Karpas-422 (cell line): ENCODE measurements at regions not wholly inside any gene's neighbourhood (a gene's known extent, or its start where the extent isn't known, plus 50 kb on each side); places are given as distances from the start of the nearest gene placed in this dataset.
"Not testable (repeated sequence)": the region's sequence is repeated elsewhere in the genome, so short reads cannot be mapped to it uniquely, and the experiment has no call there.

ENCODE experiments used
- DNase-seq: peaks from one replicate; pipeline ENCODE4 v3.0.0-alpha.2; 2015
- H2AFZ ChIP-seq: fragments of 200-600 bp; sonication (generic); 2 replicates; pipeline ENCODE4 v1.6.1; 2014; ENCODE audit warnings: antibody characterized with exemption, low read length, mixed read lengths
- H3K27ac ChIP-seq: fragments of 200-600 bp; sonication (generic); 2 replicates; pipeline ENCODE4 v1.5.1; 2014; ENCODE audit warnings: mild to moderate bottlenecking, low read length, moderate library complexity
- H3K27me3 ChIP-seq: fragments of 200-600 bp; sonication (generic); 2 replicates; pipeline ENCODE4 v1.6.1; 2014; ENCODE audit warnings: low read length, mixed read lengths
- H3K36me3 ChIP-seq: fragments of 200-600 bp; sonication (generic); 2 replicates; pipeline ENCODE4 v1.6.1; 2014; ENCODE audit warnings: low read length, mixed read lengths; ENCODE audit not compliant: insufficient read depth
- H3K4me1 ChIP-seq: fragments of 200-600 bp; sonication (generic); 2 replicates; pipeline ENCODE4 v1.6.1; 2014; ENCODE audit warnings: mild to moderate bottlenecking, low read length, mixed read lengths
- H3K4me2 ChIP-seq: fragments of 200-600 bp; sonication (generic); 2 replicates; pipeline ENCODE4 v1.6.1; 2014; ENCODE audit warnings: low read length, low read depth, mild to moderate bottlenecking; ENCODE audit not compliant: poor library complexity, severe bottlenecking
- H3K4me3 ChIP-seq: fragments of 200-600 bp; sonication (generic); 2 replicates; pipeline ENCODE4 v1.5.1; 2014; ENCODE audit warnings: mild to moderate bottlenecking, antibody characterized with exemption, low read length, mixed read lengths
- H3K79me2 ChIP-seq: fragments of 200-600 bp; sonication (generic); 2 replicates; pipeline ENCODE4 v1.6.1; 2014; ENCODE audit warnings: mild to moderate bottlenecking, low read length, mixed read lengths
- H3K9ac ChIP-seq: fragments of 200-600 bp; sonication (generic); 2 replicates; pipeline ENCODE4 v1.6.0; 2014; ENCODE audit warnings: low read length
- H3K9me2 ChIP-seq: fragments of 200-600 bp; sonication (generic), shearing (Covaris generic); replicated peaks from 2 replicates; pipeline ENCODE4 v1.6.0; 2014; ENCODE audit warnings: mild to moderate bottlenecking, low read length, moderate library complexity; ENCODE audit not compliant: insufficient read depth
- H3K9me3 ChIP-seq: fragments of 300-700, 200-600 bp; sonication (generic); 2 replicates; pipeline ENCODE4 v1.6.1; 2014; ENCODE audit warnings: low read length, mixed read lengths
- H4K20me1 ChIP-seq: fragments of 200-600 bp; sonication (generic); 2 replicates; pipeline ENCODE4 v1.6.1; 2014; ENCODE audit warnings: mild to moderate bottlenecking, antibody characterized with exemption, low read length, low read depth; ENCODE audit not compliant: insufficient read depth

- H3K36me3 ChIP-seq, result no peaks in the 10 kb centered on the region
- no peaks in the 10 kb centered on the region for H3K79me2 ChIP-seq
- H4K20me1 ChIP-seq, result no peaks in the 10 kb centered on the region
- H3K4me3 ChIP-seq, result no peak overlapping the region
- no peak overlapping the region for H3K27ac ChIP-seq
- DNase-seq, result no peak
- H3K9me3 ChIP-seq, result no peaks in the 10 kb centered on the region
- no peaks in the 10 kb centered on the region for H3K4me1 ChIP-seq
- no peak overlapping the region for H3K4me2 ChIP-seq
- H3K27me3 ChIP-seq, result no peaks in the 10 kb centered on the region
- no peak overlapping the region for H2AFZ ChIP-seq
- no peak overlapping the region for H3K9ac ChIP-seq
- H3K9me2 ChIP-seq, result no peaks in the 10 kb centered on the region
Measured at GRCh38 chrX:817759-818300, 187.2 kb downstream of the SHOX start.

DNA sequence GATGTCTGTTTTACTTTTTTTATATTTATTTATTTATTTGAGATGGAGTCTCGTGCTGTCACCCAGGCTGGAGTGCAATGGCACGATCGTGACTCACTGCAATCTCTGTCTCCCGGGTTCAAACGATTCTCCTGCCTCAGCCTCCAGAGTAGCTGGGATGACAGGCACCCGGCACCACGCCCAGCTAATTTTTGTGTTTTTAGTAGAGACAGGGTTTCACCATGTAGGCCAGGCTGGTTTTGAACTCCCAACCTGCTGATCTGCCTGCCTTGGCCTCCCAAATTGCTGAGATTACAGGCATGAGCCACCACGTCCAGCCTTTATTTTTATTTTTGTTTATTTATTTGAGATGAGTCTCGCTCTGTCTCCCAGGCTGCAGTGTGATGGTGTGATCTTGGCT, 186.6 kb downstream of the SHOX start:
- not testable (repeated sequence) for H3K4me3 ChIP-seq, H3K9ac ChIP-seq, H2AFZ ChIP-seq, H3K36me3 ChIP-seq, DNase-seq, H3K9me2 ChIP-seq, H3K4me2 ChIP-seq, H3K27me3 ChIP-seq, H3K4me1 ChIP-seq, H3K27ac ChIP-seq, H3K79me2 ChIP-seq, H4K20me1 ChIP-seq, H3K9me3 ChIP-seq

- H3K4me1 ChIP-seq, result no peaks in the 10 kb centered on the region
- DNase-seq, result no peak
- no peaks in the 10 kb centered on the region for H3K9me3 ChIP-seq
- no peaks in the 10 kb centered on the region for H3K79me2 ChIP-seq
- H3K27me3 ChIP-seq, result no peaks in the 10 kb centered on the region
- no peak overlapping the region for H3K4me3 ChIP-seq
- no peak overlapping the region for H3K4me2 ChIP-seq
- no peaks in the 10 kb centered on the region for H3K9me2 ChIP-seq
- no peak overlapping the region for H3K27ac ChIP-seq
- no peaks in the 10 kb centered on the region for H3K36me3 ChIP-seq
- H3K9ac ChIP-seq, result no peak overlapping the region
- no peak overlapping the region for H2AFZ ChIP-seq
- H4K20me1 ChIP-seq, result no peaks in the 10 kb centered on the region
Measured at GRCh38 chrX:816411-816810, 185.8 kb downstream of the SHOX start.

DNA sequence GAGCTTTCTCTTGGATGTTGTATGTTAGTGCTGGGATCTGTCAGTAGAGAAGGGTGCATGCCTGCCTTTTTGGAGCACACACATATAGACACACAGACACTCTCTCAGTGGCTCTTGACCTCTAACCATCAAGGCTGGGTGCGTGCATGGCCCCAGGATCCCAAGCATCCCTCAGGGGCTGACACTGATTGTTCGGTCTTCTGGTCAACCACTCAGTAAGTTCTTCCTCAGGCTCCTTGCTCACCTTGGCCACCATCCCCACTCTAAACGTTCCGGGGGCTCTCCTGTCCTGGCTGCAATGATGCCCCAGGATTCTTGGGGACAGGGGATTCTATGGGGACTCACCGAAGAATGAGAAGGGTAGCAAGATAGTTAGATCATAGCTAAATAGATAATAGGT, 179.6 kb downstream of the SHOX start:
- Histone ChIP-seq H3K4me3 (no peak overlapping the region), H3K27ac (no peak overlapping the region), H3K27me3 (no peaks in the 10 kb centered on the region), H3K79me2 (no peaks in the 10 kb centered on the region), H3K9me2 (no peaks in the 10 kb centered on the region), H4K20me1 (no peaks in the 10 kb centered on the region), H3K9me3 (no peaks in the 10 kb centered on the region), H3K4me1 (no peaks in the 10 kb centered on the region), H2AFZ (no peak overlapping the region), H3K4me2 (no peak overlapping the region), H3K36me3 (no peaks in the 10 kb centered on the region), H3K9ac (no peak overlapping the region)
- DNase-seq, result no peak

GRCh38 chrX:809081-809480, 178.5 kb downstream of the SHOX start:
- no peaks in the 10 kb centered on the region for H3K4me1 ChIP-seq
- no peak for DNase-seq
- H3K4me2 ChIP-seq, result no peak overlapping the region
- no peaks in the 10 kb centered on the region for H4K20me1 ChIP-seq
- H3K79me2 ChIP-seq, result no peaks in the 10 kb centered on the region
- H3K27me3 ChIP-seq, result no peaks in the 10 kb centered on the region
- no peak overlapping the region for H3K27ac ChIP-seq
- H2AFZ ChIP-seq, result no peak overlapping the region
- H3K36me3 ChIP-seq, result no peaks in the 10 kb centered on the region
- H3K4me3 ChIP-seq, result no peak overlapping the region
- no peak overlapping the region for H3K9ac ChIP-seq
- H3K9me3 ChIP-seq, result no peaks in the 10 kb centered on the region
- H3K9me2 ChIP-seq, result no peaks in the 10 kb centered on the region

DNA sequence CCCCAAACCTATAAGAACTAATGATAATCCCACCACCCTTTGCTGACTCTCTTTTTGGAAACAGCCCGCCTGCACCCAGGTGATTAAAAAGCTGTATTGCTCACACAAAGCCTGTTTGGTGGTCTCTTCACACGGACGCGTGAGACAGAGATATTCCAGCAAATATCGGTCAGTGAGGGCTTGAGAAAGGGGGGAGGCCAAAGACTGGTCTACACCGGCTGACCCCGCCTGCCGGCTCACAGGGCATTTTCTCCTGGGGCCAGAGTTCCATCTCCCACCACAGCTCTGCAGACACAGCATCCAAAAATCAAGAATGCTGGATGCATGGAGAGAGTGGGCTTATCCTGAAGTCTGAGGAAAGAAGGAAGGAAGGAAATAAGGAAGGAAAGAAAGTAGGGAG, 176.0 kb downstream of the SHOX start:
- no peaks in the 10 kb centered on the region for H3K9me2 ChIP-seq
- no peaks in the 10 kb centered on the region for H3K4me1 ChIP-seq
- H2AFZ ChIP-seq, result no peak overlapping the region
- no peaks in the 10 kb centered on the region for H3K79me2 ChIP-seq
- no peaks in the 10 kb centered on the region for H3K9me3 ChIP-seq
- no peak for DNase-seq
- no peak overlapping the region for H3K4me2 ChIP-seq
- no peaks in the 10 kb centered on the region for H3K27me3 ChIP-seq
- no peaks in the 10 kb centered on the region for H3K36me3 ChIP-seq
- no peaks in the 10 kb centered on the region for H4K20me1 ChIP-seq
- no peak overlapping the region for H3K9ac ChIP-seq
- no peak overlapping the region for H3K27ac ChIP-seq
- H3K4me3 ChIP-seq, result no peak overlapping the region

GRCh38 chrX:805988-806387, 175.4 kb downstream of the SHOX start:
- Histone ChIP-seq H4K20me1 (no peaks in the 10 kb centered on the region), H3K9me3 (no peaks in the 10 kb centered on the region), H3K9ac (no peak overlapping the region), H3K4me1 (no peaks in the 10 kb centered on the region), H3K79me2 (no peaks in the 10 kb centered on the region), H3K27ac (no peak overlapping the region), H3K9me2 (no peaks in the 10 kb centered on the region), H3K36me3 (no peaks in the 10 kb centered on the region), H3K27me3 (no peaks in the 10 kb centered on the region), H2AFZ (no peak overlapping the region), H3K4me2 (no peak overlapping the region), H3K4me3 (no peak overlapping the region)
- no peak for DNase-seq

DNA sequence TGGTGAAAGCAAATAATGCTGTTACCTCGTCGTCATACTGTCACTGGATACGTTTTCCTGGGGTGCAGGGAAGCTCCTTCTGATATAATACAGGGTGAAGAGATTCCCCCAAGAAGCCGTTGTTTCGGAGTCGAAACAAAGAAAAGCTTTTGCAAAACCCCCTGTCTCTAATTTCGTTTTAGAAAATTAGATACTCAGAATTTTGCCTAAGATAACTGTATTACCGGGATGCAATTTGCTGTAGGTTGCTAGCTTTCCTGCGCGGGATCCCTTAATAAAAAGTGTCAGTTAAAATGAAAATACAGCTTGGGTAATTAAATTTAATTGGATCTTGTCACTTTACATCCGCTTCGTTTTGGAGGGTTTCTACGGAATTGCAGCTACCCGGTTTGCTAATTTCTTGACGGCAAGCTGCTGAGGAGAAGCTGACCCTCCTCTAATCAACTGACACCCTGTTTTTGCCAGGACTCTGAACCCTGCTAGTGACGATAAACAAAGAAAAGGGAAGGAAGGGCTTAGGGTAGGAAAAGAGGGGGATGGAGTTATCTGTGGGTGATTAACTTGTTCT, 174.6 kb downstream of the SHOX start:
- Histone ChIP-seq H3K4me2 (no peak overlapping the region), H3K9ac (no peak overlapping the region), H3K4me3 (no peak overlapping the region)

DNA sequence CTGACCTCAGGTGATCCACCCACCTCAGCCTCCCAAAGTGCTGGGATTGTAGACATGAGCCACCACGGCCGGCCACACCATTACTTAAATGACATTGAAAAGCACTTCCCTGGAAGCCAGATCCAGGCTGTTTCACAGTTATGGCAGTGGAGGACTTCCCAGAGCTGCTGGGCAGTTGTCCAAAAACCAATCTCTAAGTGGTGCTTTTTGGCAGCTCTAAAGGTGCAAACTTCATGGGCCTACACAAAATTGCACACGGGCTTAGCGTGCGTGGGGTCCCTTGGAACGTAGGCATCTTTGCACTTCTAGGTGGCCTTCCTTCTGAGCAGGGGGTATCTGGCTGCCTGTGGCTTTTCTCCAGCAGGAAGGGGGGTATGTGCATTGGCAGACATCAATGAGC, 172.3 kb downstream of the SHOX start:
- Histone ChIP-seq H3K27ac (no peak overlapping the region), H3K79me2 (no peaks in the 10 kb centered on the region), H4K20me1 (no peaks in the 10 kb centered on the region), H2AFZ (no peak overlapping the region), H3K4me1 (no peaks in the 10 kb centered on the region), H3K4me2 (no peak overlapping the region), H3K4me3 (no peak overlapping the region), H3K9me3 (no peaks in the 10 kb centered on the region), H3K36me3 (no peaks in the 10 kb centered on the region), H3K27me3 (no peaks in the 10 kb centered on the region), H3K9ac (no peak overlapping the region), H3K9me2 (no peaks in the 10 kb centered on the region)
- no peak for DNase-seq

More for the DNA sequence above, 174.6 kb downstream of the SHOX start:
- no peaks in the 10 kb centered on the region for H3K79me2 ChIP-seq
- H4K20me1 ChIP-seq, result no peaks in the 10 kb centered on the region
- no peaks in the 10 kb centered on the region for H3K9me3 ChIP-seq
- no peak for DNase-seq
- no peak overlapping the region for H2AFZ ChIP-seq
- H3K36me3 ChIP-seq, result no peaks in the 10 kb centered on the region
- H3K9me2 ChIP-seq, result no peaks in the 10 kb centered on the region
- H3K4me1 ChIP-seq, result no peaks in the 10 kb centered on the region
- no peaks in the 10 kb centered on the region for H3K27me3 ChIP-seq
- no peak overlapping the region for H3K27ac ChIP-seq
